SH-SY5Y (cell line): ENCODE measurements at regions not wholly inside any gene's neighbourhood (a gene's known extent, or its start where the extent isn't known, plus 50 kb on each side); places are given as distances from the start of the nearest gene placed in this dataset.

Source experiments
- GATA2 ChIP-seq: IDR thresholded peaks from 2 replicates; pipeline ENCODE4 v1.6.1; 2011; ENCODE audit warnings: mild to moderate bottlenecking, low read depth, low read length
- GATA3 ChIP-seq: IDR thresholded peaks from 2 replicates; pipeline ENCODE4 v1.6.1; 2011; ENCODE audit warnings: low read depth, mild to moderate bottlenecking, low read length, moderate library complexity

- TF ChIP-seq GATA2 (no peak), GATA3 (no peak)
Observed at GRCh38 chr5:8827696-8828095, 718.2 kb downstream of the SEMA5A start.
